Transverse colon (tissue), 4 donors: ENCODE measurements at regions not wholly inside any gene's neighbourhood (a gene's known extent, or its start where the extent isn't known, plus 50 kb on each side); places are given as distances from the start of the nearest gene placed in this dataset.

Experiments
- DNase-seq: peaks from one replicate; pipeline ENCODE4 v3.0.0-alpha.2; 2019
- H3K27ac ChIP-seq, 4 donors: fragments of 200-600 bp; sonication (generic); 2 replicates each; pipeline ENCODE4 v1.5.1; 2016 to 2018; ENCODE audit warnings: inconsistent platforms in 4 of 4
- H3K27me3 ChIP-seq: fragments of 200-600 bp; sonication (generic); 2 replicates; pipeline ENCODE4 v1.5.1; 2017; ENCODE audit warnings: inconsistent platforms
- H3K36me3 ChIP-seq, 4 donors: fragments of 200-600 bp; sonication (generic); 2 replicates each; pipeline ENCODE4 v1.5.1; 2017 to 2019; ENCODE audit warnings: inconsistent platforms in 4 of 4
- H3K4me1 ChIP-seq, 4 donors: fragments of 200-600 bp; sonication (generic); 2 replicates each; pipeline ENCODE4 v1.5.1; 2017 to 2020; ENCODE audit warnings: inconsistent platforms in 4 of 4
- H3K4me3 ChIP-seq, 4 donors: fragments of 200-600 bp; sonication (generic); 1 replicate in 1 of 4; 2 replicates in 3 of 4; pipeline versions ENCODE4 v1.5.1 to v1.6.1; 2017 to 2019; ENCODE audit warnings: inconsistent platforms in 4 of 4
- H3K9me3 ChIP-seq, 2 donors: fragments of 200-600 bp; sonication (generic); 2 replicates each; pipeline ENCODE4 v1.5.1; 2017 to 2019; ENCODE audit warnings: inconsistent platforms in 2 of 2
- CTCF ChIP-seq, 5 experiments: fragments of 200-600 bp in 3 of 5; fragments of 450-650 bp in 2 of 5; sonication (generic) in 3 of 5; IDR thresholded peaks; 1 replicate in 2 of 5; 2 replicates in 3 of 5; pipeline ENCODE4 v1.5.1; 2016 to 2017; ENCODE audit warnings: antibody characterized with exemption in 5 of 5, inconsistent platforms in 3 of 5, mild to moderate bottlenecking in 2 of 5, moderate library complexity in 1 of 5
- EP300 ChIP-seq: sonication (generic); formaldehyde crosslinking; IDR thresholded peaks from one replicate; pipeline ENCODE4 v1.6.1; 2017; ENCODE audit warnings: antibody characterized with exemption, low read depth
- POLR2A ChIP-seq: fragments of 450-650 bp; IDR thresholded peaks from one replicate; pipeline ENCODE4 v1.6.1; 2016; ENCODE audit warnings: antibody characterized with exemption, mild to moderate bottlenecking, moderate library complexity
- POLR2AphosphoS5 ChIP-seq, 3 donors: sonication (generic); formaldehyde crosslinking; IDR thresholded peaks; one replicate each; pipeline ENCODE4 v1.6.1; 2016; ENCODE audit warnings: antibody characterized with exemption in 3 of 3
- WGBS, 2 donors: methylation state at CpG; one replicate each; pipeline ENCODE4 v1.1.5; 2018; ENCODE audit warnings: low coverage in 1 of 2; 5-methylcytosine and 5-hydroxymethylcytosine counted together
- in situ Hi-C, 4 donors: fragments of 200-750 bp; cut with MboI; loops; one replicate each; pipeline versions ENCODE4 v1.15.0 to v1.15.1; 2017; ENCODE audit warnings: low sequenced_read_pairs in 3 of 4, low pct_ligation_motif_present in 1 of 4, low pct_unique_long_range_greater_than_20kb in 1 of 4
- intact Hi-C: fragments of 100-400 bp; cut with DNase I; formaldehyde crosslinking; loops from one replicate; pipeline ENCODE4 v1.15.1; 2023; ENCODE audit warnings: low total_unique reads

- no peaks in the 10 kb centered on the region for H3K9me3 ChIP-seq
- intact Hi-C loops, result no loop called here
- WGBS, 2 donors, result 35 to 50% methylated on average over 9 of the region's 9 CpGs
These were observed 892.4 kb upstream of the TENM3 start for GRCh38 chr4:181350615-181351415.

GRCh38 chr4:181364504-181364903 lies 878.7 kb upstream of the TENM3 start:
- Histone ChIP-seq H3K9me3 (no peaks in the 10 kb centered on the region), H3K4me3 (no peak overlapping the region), H3K27ac (no peak overlapping the region), H3K36me3 (no peaks in the 10 kb centered on the region), H3K4me1 (no peaks in the 10 kb centered on the region), H3K27me3 (no peaks in the 10 kb centered on the region)
- no peak for DNase-seq
- in situ Hi-C loops, result no loop called here
- intact Hi-C loops, result no loop called here
- TF ChIP-seq CTCF (IDR thresholded peaks at IDR 0.05) (no peak), POLR2A (no peak), POLR2AphosphoS5 (IDR thresholded peaks at IDR 0.05) (no peak), EP300 (no peak)
- WGBS, 2 donors, result 71 to 75% methylated on average over 4 of the region's 4 CpGs

More at GRCh38 chr4:181350615-181351415, 892.4 kb upstream of the TENM3 start:
- Histone ChIP-seq H3K36me3 (no peaks in the 10 kb centered on the region), H3K4me1 (no peaks in the 10 kb centered on the region), H3K27me3 (no peaks in the 10 kb centered on the region), H3K4me3 (no peak overlapping the region), H3K27ac (no peak overlapping the region)
- TF ChIP-seq POLR2AphosphoS5 (IDR thresholded peaks at IDR 0.05), result no peak
- TF ChIP-seq POLR2A, result no peak
- TF ChIP-seq CTCF (IDR thresholded peaks at IDR 0.05), result no peak
- no peak for TF ChIP-seq EP300
- DNase-seq, result no peak
- in situ Hi-C loops, result no loop called here

- TF ChIP-seq EP300, result no peak
- TF ChIP-seq CTCF (IDR thresholded peaks at IDR 0.05), result no peak
- TF ChIP-seq POLR2AphosphoS5 (IDR thresholded peaks at IDR 0.05), result no peak
- TF ChIP-seq POLR2A, result no peak
- DNase-seq, result no peak
- WGBS, 2 donors, result 76 to 95% methylated on average over 12 to 18 of the region's 18 CpGs
- no peak overlapping the region for H3K4me3 ChIP-seq
- H3K36me3 ChIP-seq, result no peaks in the 10 kb centered on the region
- no peaks in the 10 kb centered on the region for H3K27me3 ChIP-seq
- no peak overlapping the region for H3K27ac ChIP-seq
- in situ Hi-C loops (no loop called here), intact Hi-C loops (no loop called here)
- H3K9me3 ChIP-seq, result no peaks in the 10 kb centered on the region
- no peaks in the 10 kb centered on the region for H3K4me1 ChIP-seq
These were observed 877.5 kb upstream of the TENM3 start for GRCh38 chr4:181365671-181366070.

- Histone ChIP-seq H3K4me1 (no peaks in the 10 kb centered on the region), H3K36me3 (no peaks in the 10 kb centered on the region), H3K27ac (no peak overlapping the region), H3K27me3 (no peaks in the 10 kb centered on the region), H3K4me3 (no peak overlapping the region), H3K9me3 (no peaks in the 10 kb centered on the region)
- TF ChIP-seq POLR2A (no peak), EP300 (no peak), POLR2AphosphoS5 (IDR thresholded peaks at IDR 0.05) (no peak), CTCF (IDR thresholded peaks at IDR 0.05) (no peak)
- intact Hi-C loops (no loop called here), in situ Hi-C loops (no loop called here)
- DNase-seq, result no peak
- 58 to 63% methylated on average over 2 to 3 of the region's 3 CpGs for WGBS, 2 donors
These were observed 871.2 kb upstream of the TENM3 start for GRCh38 chr4:181372014-181372413.
